HG02943 (cell line): ENCODE measurements at regions not wholly inside any gene's neighbourhood (a gene's known extent, or its start where the extent isn't known, plus 50 kb on each side); places are given as distances from the start of the nearest gene placed in this dataset.

ENCODE experiments used
- ATAC-seq: cut with Tn5 transposase; IDR thresholded peaks from one replicate; pipeline ENCODE4 v1.9.1; 2021; ENCODE audit warnings: mild to moderate bottlenecking, low read depth, moderate library complexity; ENCODE audit not compliant: unreplicated experiment

DNA sequence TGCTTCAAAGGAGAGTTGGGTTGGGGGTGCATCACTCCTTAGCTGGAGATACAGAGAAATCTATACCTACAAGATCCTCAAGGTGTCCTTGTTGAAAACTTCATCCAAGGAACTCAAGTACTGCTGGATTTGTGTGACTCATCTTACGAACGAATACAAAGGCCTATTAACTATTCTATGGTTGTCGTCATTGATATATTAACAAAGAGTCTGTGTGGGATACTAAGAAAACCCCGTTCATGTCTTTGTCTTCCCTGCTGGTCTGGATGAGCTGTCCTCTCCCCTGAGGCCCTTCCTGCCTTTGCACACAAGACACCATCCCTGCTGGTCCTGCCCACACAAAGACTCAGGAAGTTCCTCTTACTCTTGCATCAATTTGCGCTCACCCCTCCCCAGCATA, 54.9 kb upstream of the IRF2 start:
- no peak for ATAC-seq

DNA sequence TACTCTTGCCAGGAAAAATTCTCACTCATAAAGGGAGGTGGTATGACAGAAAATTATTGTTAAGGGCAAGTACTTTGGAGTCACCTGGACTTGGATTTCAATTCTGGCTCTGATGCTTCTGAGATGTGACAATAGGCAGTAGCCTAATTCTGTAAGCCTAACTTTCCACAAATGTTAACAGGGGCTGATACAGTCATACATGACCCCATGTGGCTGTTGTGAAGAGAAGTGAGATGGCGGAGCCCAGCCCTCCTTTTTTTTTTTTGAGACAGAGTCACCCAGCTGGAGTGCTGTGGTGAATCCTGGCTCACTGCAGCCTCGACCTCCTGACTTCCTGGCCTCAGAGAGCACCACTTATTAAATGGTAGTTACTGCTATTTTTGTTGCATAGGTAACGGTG, 54.4 kb upstream of the IRF2 start:
- ATAC-seq: no peak

DNA sequence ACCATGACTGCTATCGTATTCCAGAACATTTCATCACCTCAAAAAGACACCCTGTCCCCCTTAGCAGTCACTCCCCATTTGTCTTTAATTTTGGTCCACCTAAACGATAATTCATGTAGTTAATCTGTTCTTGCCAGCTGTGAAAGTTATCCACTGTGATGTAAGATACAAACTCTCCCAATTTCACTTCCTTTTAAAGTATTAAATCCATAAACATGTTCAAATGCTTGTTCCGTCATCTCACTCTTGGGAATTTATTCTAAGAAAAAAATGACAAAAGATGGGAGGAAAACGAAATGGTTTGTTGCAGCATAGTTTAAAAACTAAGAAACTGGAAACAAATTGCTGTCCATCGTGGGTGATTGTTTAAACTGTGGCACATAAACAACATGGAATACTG, 53.7 kb upstream of the IRF2 start:
- no peak for ATAC-seq

DNA sequence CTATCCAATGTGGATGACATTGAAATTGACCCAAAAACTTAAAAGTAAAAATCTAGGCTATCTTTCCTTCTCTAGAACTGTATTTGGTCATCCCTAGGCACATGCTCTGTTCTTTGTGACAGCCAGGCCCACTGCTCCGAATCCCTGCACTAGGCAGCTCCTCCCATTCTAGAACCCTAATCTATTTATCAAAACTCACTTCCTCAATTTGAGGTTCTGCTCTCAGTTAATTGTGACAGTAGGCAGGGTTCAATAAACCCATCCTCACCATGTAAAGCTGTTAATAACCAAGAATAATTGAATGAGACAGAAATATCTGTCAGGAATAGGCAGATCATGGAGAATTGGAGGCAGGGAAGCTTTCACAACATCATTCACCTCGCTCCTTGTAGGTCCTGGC, 51.9 kb upstream of the IRF2 start:
- ATAC-seq: no peak
